WTC11 (cell line): ENCODE measurements at regions not wholly inside any gene's neighbourhood (a gene's known extent, or its start where the extent isn't known, plus 50 kb on each side); places are given as distances from the start of the nearest gene placed in this dataset.

ENCODE experiments used
- ATAC-seq: fragments of 200-7000 bp; cut with Tn5 transposase; 2 replicates; pipeline ENCODE4 v1.10.0; 2021; ENCODE audit warnings: mild to moderate bottlenecking, moderate library complexity
- CTCF ChIA-PET: fragments of 300-600 bp; sonication (Branson Sonifier 250); formaldehyde crosslinking; loops from one replicate; lab custom pipeline; 2021; ENCODE audit warnings: antibody characterized with exemption; lab: Charles Lee
- POLR2A ChIA-PET: fragments of 350-600 bp; sonication (Branson Sonifier 250); formaldehyde crosslinking; loops from one replicate; lab custom pipeline; 2021; ENCODE audit warnings: antibody characterized with exemption; lab: Charles Lee
- DNase-seq: peaks from one replicate; pipeline ENCODE4 v3.0.0; 2021; ENCODE audit warnings: low spot score
- H3K27ac Mint-ChIP-seq: 2 replicates; pipeline ENCODE4 v1.8.0; 2021; ENCODE audit warnings: mixed read lengths
- H3K27me3 Mint-ChIP-seq: 2 replicates; pipeline ENCODE4 v1.8.0; 2021; ENCODE audit warnings: low read depth, mild to moderate bottlenecking, moderate library complexity, mixed read lengths
- H3K36me3 Mint-ChIP-seq: 2 replicates; pipeline ENCODE4 v1.8.0; 2021; ENCODE audit warnings: mixed read lengths
- H3K4me1 Mint-ChIP-seq: 2 replicates; pipeline ENCODE4 v1.8.0; 2022; ENCODE audit warnings: mixed read lengths
- H3K4me3 Mint-ChIP-seq: 2 replicates; pipeline ENCODE4 v1.8.0; 2021; ENCODE audit warnings: mild to moderate bottlenecking, moderate library complexity, mixed read lengths
- H3K9me3 Mint-ChIP-seq: 2 replicates; pipeline ENCODE4 v1.8.0; 2021; ENCODE audit warnings: mixed read lengths
- ATF1 ChIP-seq: sonication (generic); formaldehyde crosslinking; IDR thresholded peaks from 2 replicates; pipeline ENCODE4 v1.8.1; 2023; ENCODE audit warnings: mild to moderate bottlenecking, moderate library complexity, missing genetic modification reagents
- ELF4 ChIP-seq: sonication (generic); formaldehyde crosslinking; IDR thresholded peaks from 2 replicates; pipeline ENCODE4 v1.8.1; 2022; ENCODE audit warnings: low read depth, mild to moderate bottlenecking, moderate library complexity, missing genetic modification reagents
- FOXK1 ChIP-seq: sonication (generic); formaldehyde crosslinking; IDR thresholded peaks from 2 replicates; pipeline ENCODE4 v1.8.0; 2022; ENCODE audit warnings: mild to moderate bottlenecking, moderate library complexity, missing genetic modification reagents
- FOXP1 ChIP-seq: sonication (generic); formaldehyde crosslinking; IDR thresholded peaks from 2 replicates; pipeline ENCODE4 v1.8.0; 2022; ENCODE audit warnings: missing genetic modification reagents, mild to moderate bottlenecking, moderate library complexity, borderline replicate concordance
- HMGA2 ChIP-seq: fragments of 250-450 bp; sonication (Bioruptor Pico); IDR thresholded peaks from 2 replicates; pipeline ENCODE4 v1.4.0; 2021; ENCODE audit warnings: mild to moderate bottlenecking, moderate library complexity
- JUN ChIP-seq: sonication (generic); formaldehyde crosslinking; IDR thresholded peaks from 2 replicates; pipeline ENCODE4 v1.8.0; 2023; ENCODE audit warnings: mild to moderate bottlenecking, missing genetic modification reagents
- MYBL2 ChIP-seq: sonication (generic); formaldehyde crosslinking; IDR thresholded peaks from 2 replicates; pipeline ENCODE4 v1.8.1; 2023; ENCODE audit warnings: mild to moderate bottlenecking, moderate library complexity, missing genetic modification reagents
- NR3C1 ChIP-seq: sonication (generic); formaldehyde crosslinking; conservative IDR thresholded peaks from 2 replicates; pipeline ENCODE4 v1.8.1; 2023; ENCODE audit warnings: low read depth, mild to moderate bottlenecking, missing genetic modification reagents
- SMAD4 ChIP-seq: sonication (generic); formaldehyde crosslinking; IDR thresholded peaks from 2 replicates; pipeline ENCODE4 v1.8.0; 2022; ENCODE audit warnings: mild to moderate bottlenecking, missing genetic modification reagents
- TEAD1 ChIP-seq: sonication (generic); formaldehyde crosslinking; IDR thresholded peaks from 2 replicates; pipeline ENCODE4 v1.8.0; 2022; ENCODE audit warnings: mild to moderate bottlenecking, missing genetic modification reagents
- ZNF232 ChIP-seq: sonication (generic); formaldehyde crosslinking; IDR thresholded peaks from 2 replicates; pipeline ENCODE4 v1.8.0; 2022; ENCODE audit warnings: mild to moderate bottlenecking, missing genetic modification reagents
- TF ChIP-seq, protein P1 (sequence below): sonication (generic); formaldehyde crosslinking; IDR thresholded peaks from 2 replicates; pipeline ENCODE4 v1.8.0; 2022; ENCODE audit warnings: mild to moderate bottlenecking, missing genetic modification reagents
- TF ChIP-seq, protein P2 (sequence below): fragments of 250-450 bp; sonication (Bioruptor Pico); IDR thresholded peaks from 2 replicates; pipeline ENCODE4 v1.8.0; 2021; ENCODE audit warnings: mild to moderate bottlenecking
- TF ChIP-seq, protein P3 (sequence below): sonication (generic); formaldehyde crosslinking; IDR thresholded peaks from 2 replicates; pipeline ENCODE4 v1.8.0; 2022; ENCODE audit warnings: mild to moderate bottlenecking, missing genetic modification reagents
- TF ChIP-seq, protein P4 (sequence below): sonication (generic); formaldehyde crosslinking; IDR thresholded peaks from 2 replicates; pipeline ENCODE4 v1.8.1; 2022; ENCODE audit warnings: mild to moderate bottlenecking, missing genetic modification reagents, moderate library complexity, borderline replicate concordance
- TF ChIP-seq, protein P5 (sequence below): fragments of 250-450 bp; sonication (Bioruptor Pico); IDR thresholded peaks from 2 replicates; pipeline ENCODE4 v1.9.0; 2021; ENCODE audit warnings: mild to moderate bottlenecking
- TF ChIP-seq, protein P6 (sequence below): fragments of 250-450 bp; sonication (Bioruptor Pico); IDR thresholded peaks from 2 replicates; pipeline ENCODE4 v1.9.0; 2021; ENCODE audit warnings: moderate library complexity, mild to moderate bottlenecking, inconsistent platforms, borderline replicate concordance
- TF ChIP-seq, protein P7 (sequence below): sonication (generic); formaldehyde crosslinking; IDR thresholded peaks from 2 replicates; pipeline ENCODE4 v1.8.1; 2022; ENCODE audit warnings: mild to moderate bottlenecking, moderate library complexity, missing genetic modification reagents

DNA sequence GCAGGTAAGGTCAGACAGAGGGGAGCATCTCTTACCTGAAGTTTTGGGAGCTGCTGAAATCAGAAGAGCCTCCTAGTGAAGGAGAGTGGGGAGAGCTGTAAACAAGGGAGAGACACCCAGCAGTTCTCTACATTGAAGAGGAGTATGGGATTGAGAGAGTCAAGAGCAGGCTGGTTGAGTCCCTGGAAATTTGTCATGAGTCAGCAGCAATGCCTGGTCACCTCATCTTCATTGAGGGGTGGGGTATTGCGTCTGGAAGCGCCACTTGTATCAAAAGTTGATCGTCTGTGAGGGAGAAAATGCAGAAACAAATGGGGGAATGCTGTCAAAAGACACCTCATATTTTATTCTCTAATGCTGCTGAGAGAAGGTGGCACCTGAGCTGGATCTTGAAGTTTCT is 256.6 kb upstream of the CFAP20DC start:
- POLR2A ChIA-PET: no interaction called here
- ATAC-seq: no peak
- H3K4me1 Mint-ChIP-seq: no peaks in the 10 kb centered on the region
- H3K27ac Mint-ChIP-seq: no peak overlapping the region
- DNase-seq: no peak
- H3K36me3 Mint-ChIP-seq: no peaks in the 10 kb centered on the region
- H3K9me3 Mint-ChIP-seq: no peaks in the 10 kb centered on the region
- H3K4me3 Mint-ChIP-seq: no peak overlapping the region
- TF ChIP-seq, protein P1, sequence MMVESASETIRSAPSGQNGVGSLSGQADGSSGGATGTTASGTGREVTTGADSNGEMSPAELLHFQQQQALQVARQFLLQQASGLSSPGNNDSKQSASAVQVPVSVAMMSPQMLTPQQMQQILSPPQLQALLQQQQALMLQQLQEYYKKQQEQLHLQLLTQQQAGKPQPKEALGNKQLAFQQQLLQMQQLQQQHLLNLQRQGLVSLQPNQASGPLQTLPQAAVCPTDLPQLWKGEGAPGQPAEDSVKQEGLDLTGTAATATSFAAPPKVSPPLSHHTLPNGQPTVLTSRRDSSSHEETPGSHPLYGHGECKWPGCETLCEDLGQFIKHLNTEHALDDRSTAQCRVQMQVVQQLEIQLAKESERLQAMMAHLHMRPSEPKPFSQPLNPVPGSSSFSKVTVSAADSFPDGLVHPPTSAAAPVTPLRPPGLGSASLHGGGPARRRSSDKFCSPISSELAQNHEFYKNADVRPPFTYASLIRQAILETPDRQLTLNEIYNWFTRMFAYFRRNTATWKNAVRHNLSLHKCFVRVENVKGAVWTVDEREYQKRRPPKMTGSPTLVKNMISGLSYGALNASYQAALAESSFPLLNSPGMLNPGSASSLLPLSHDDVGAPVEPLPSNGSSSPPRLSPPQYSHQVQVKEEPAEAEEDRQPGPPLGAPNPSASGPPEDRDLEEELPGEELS: no peak
- TF ChIP-seq NR3C1 (CRISPR knock-in tag) (no peak), FOXP1 (CRISPR knock-in tag) (no peak), ZNF232 (no peak), ATF1 (CRISPR knock-in tag) (no peak), FOXK1 (CRISPR knock-in tag) (no peak), ELF4 (no peak), MYBL2 (CRISPR knock-in tag) (no peak), TEAD1 (CRISPR knock-in tag) (no peak), HMGA2 (CRISPR knock-in tag) (no peak), SMAD4 (CRISPR knock-in tag) (no peak), JUN (CRISPR knock-in tag) (no peak)
- TF ChIP-seq, protein P2, sequence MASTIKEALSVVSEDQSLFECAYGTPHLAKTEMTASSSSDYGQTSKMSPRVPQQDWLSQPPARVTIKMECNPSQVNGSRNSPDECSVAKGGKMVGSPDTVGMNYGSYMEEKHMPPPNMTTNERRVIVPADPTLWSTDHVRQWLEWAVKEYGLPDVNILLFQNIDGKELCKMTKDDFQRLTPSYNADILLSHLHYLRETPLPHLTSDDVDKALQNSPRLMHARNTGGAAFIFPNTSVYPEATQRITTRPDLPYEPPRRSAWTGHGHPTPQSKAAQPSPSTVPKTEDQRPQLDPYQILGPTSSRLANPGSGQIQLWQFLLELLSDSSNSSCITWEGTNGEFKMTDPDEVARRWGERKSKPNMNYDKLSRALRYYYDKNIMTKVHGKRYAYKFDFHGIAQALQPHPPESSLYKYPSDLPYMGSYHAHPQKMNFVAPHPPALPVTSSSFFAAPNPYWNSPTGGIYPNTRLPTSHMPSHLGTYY (CRISPR knock-in tag): no peak
- TF ChIP-seq, protein P3, sequence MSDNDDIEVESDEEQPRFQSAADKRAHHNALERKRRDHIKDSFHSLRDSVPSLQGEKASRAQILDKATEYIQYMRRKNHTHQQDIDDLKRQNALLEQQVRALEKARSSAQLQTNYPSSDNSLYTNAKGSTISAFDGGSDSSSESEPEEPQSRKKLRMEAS: no peak
- TF ChIP-seq, protein P4, sequence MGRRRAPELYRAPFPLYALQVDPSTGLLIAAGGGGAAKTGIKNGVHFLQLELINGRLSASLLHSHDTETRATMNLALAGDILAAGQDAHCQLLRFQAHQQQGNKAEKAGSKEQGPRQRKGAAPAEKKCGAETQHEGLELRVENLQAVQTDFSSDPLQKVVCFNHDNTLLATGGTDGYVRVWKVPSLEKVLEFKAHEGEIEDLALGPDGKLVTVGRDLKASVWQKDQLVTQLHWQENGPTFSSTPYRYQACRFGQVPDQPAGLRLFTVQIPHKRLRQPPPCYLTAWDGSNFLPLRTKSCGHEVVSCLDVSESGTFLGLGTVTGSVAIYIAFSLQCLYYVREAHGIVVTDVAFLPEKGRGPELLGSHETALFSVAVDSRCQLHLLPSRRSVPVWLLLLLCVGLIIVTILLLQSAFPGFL (CRISPR knock-in tag): no peak
- TF ChIP-seq, protein P5, sequence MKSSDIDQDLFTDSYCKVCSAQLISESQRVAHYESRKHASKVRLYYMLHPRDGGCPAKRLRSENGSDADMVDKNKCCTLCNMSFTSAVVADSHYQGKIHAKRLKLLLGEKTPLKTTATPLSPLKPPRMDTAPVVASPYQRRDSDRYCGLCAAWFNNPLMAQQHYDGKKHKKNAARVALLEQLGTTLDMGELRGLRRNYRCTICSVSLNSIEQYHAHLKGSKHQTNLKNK (CRISPR knock-in tag): no peak
- TF ChIP-seq, protein P6, sequence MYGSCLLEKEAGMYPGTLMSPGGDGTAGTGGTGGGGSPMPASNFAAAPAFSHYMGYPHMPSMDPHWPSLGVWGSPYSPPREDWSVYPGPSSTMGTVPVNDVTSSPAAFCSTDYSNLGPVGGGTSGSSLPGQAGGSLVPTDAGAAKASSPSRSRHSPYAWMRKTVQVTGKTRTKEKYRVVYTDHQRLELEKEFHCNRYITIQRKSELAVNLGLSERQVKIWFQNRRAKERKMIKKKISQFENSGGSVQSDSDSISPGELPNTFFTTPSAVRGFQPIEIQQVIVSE (CRISPR knock-in tag): no peak
- TF ChIP-seq, protein P7, sequence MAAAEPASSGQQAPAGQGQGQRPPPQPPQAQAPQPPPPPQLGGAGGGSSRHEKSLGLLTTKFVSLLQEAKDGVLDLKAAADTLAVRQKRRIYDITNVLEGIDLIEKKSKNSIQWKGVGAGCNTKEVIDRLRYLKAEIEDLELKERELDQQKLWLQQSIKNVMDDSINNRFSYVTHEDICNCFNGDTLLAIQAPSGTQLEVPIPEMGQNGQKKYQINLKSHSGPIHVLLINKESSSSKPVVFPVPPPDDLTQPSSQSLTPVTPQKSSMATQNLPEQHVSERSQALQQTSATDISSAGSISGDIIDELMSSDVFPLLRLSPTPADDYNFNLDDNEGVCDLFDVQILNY (CRISPR knock-in tag): no peak
- no peaks in the 10 kb centered on the region for H3K27me3 Mint-ChIP-seq
- CTCF ChIA-PET: no interaction called here

DNA sequence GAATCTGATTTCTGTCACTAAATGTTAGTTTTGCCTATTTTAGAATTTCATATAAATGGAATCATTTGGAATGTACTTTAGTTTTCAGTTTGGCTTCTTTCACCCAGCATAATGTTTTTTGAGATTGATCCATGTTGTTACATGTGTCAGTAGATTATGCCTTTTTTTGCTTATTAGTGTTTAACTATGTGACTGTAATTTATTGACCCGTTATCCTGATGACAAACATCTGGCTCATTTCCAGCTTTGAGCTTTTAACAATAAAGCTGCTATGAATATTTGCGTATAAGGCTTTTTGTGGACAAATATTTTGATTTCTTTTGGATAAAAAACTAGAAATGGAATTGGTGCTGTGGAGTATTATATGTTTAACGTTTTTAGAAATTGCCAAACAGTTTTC is 254.5 kb upstream of the CFAP20DC start:
- no peaks in the 10 kb centered on the region for H3K27me3 Mint-ChIP-seq
- no peaks in the 10 kb centered on the region for H3K36me3 Mint-ChIP-seq
- ATAC-seq (no peak), DNase-seq (no peak)
- CTCF ChIA-PET: no interaction called here
- peaks cover 4% of the 10 kb centered on the region; the same call in 1 of the 2 replicates for H3K9me3 Mint-ChIP-seq
- TF ChIP-seq, protein P7 (CRISPR knock-in tag): no peak
- POLR2A ChIA-PET: no interaction called here
- no peaks in the 10 kb centered on the region for H3K4me1 Mint-ChIP-seq
- H3K4me3 Mint-ChIP-seq: no peak overlapping the region
- H3K27ac Mint-ChIP-seq: no peak overlapping the region
